IPS-18c (cell line): ENCODE measurements at regions not wholly inside any gene's neighbourhood (a gene's known extent, or its start where the extent isn't known, plus 50 kb on each side); places are given as distances from the start of the nearest gene placed in this dataset.

Experiments
- H3K4me3 ChIP-seq: 2 replicates; pipeline ENCODE4 v1.7.0; 2013; ENCODE audit warnings: low read depth, mild to moderate bottlenecking, low read length, moderate library complexity; ENCODE audit not compliant: insufficient read depth
- H3K9me3 ChIP-seq: one replicate; pipeline ENCODE4 v1.6.1; 2013; ENCODE audit warnings: mild to moderate bottlenecking, low read length, moderate library complexity; ENCODE audit not compliant: control insufficient read depth, insufficient read depth

DNA sequence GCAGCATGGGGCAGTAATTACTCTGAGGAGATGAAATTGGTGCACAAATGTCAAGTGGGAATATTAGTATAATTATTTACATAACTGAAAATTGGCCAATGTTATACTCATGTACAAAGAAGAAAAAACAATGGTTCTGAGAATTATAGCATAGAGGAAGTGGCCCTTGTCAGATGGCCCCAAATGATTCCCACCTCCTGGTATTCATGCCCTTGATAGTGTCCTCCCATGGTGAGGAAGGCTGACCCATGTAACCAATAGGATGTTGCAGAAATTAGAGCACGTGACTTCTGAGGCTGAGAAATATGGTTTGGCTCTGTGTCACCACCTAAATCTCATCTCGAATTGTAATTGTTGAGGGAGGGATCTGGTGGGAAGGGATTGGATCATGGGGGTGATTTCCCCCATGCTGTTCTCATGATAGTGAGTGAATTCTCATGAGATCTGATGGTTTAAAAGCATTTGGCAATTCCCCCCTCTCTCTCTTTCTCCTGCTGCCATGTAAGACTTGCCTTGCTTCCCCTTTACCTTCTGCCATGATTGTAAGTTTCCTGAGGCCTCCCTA lies 368.5 kb downstream of the SHQ1 start:
- no peak overlapping the region for H3K4me3 ChIP-seq
- H3K9me3 ChIP-seq = no peaks in the 10 kb centered on the region

DNA sequence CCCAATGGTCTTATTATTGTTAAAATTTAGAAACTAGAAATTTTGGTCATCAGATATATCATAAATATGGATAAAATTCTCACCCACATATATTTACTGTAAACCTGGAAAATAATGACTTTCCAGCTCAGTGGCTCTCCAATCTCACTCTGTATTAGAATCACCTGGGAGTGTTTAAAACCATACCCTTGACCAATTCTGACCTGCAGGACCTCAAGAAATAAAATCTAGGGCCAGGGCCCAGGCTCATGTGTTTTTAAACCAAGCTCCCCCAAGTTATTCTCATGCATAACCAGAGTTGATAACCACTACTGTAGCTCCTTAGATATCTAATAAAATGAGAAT lies 372.1 kb downstream of the SHQ1 start:
- no peak overlapping the region for H3K4me3 ChIP-seq
- H3K9me3 ChIP-seq = no peaks in the 10 kb centered on the region

DNA sequence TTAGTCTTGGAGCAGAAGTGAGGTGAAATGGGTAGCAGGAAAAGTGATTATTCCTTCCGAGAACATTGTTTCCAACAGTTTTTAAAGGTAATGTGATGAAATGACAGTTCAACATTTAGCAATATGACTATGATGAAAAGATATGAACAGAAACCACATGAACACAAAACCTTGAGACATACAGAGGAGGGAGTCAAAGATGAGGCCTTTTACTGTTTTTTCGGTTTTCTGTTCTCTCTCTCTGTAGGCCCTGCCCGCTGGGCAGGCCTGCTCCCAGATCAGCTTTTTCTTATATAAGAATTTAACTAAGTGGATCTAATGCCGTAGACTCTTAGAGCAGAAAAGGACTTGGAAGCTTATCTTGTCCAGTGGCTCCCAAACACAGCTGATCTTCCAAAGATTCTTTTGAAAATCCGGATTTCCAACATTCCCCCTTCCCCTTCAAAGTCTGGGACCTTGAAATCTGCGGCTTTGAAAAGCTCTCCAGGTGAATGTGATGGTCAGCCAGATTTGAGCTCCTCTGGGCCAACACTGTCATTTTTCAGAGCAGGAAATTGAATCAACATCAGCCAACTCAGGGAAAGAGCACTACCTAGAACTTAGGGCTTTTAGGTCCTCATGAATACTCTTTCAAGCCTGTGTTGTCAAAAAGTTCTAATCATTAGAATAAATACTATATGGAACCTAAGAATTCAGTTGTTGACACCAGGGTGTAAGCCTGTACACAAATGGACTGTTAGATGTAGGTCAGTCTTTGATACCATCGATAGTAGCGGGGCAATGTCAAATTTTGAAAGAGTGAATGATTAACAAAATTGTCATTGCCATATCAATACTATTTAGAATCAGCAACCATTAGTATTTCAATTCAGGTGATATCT lies 372.7 kb downstream of the SHQ1 start:
- no peaks in the 10 kb centered on the region for H3K9me3 ChIP-seq
- H3K4me3 ChIP-seq = no peak overlapping the region

DNA sequence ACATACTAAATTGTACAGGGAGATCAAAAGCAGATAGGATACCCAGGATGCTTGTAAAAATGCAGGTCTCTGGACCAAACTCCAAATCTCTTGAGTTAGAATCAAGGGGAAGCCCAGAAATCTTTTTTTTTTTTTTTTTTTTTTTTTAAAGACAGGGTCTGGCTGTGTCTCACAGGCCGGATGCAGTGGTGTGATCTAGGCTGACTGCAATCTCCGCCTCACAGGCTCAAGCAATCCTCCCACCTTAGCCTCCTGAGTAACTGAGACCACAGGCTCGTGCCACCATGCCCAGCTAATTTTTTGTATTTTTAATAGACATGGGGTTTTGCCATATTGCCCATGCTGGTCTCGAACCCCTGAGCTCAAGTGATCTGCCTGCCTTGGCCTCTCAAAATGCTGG lies 373.5 kb downstream of the SHQ1 start:
- Histone ChIP-seq H3K9me3 (no peaks in the 10 kb centered on the region), H3K4me3 (no peak overlapping the region)

DNA sequence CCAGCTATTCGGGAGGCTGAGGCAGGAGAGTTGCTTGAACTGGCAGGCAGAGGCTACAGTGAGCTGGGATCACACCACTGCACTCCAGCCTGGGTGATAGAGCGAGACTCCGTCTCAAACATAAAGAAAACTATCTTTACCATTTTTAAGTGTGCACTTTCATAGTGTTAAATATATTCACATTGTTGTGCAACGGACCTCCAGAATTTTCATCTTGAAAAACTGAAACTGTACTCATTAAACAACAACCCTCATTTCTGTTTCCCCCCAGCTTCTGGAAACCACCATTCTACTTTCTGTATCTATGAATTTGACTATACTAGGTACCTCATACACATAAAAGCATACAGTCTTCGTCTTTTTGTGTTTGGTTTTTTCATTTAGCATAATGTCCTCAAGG lies 375.1 kb downstream of the SHQ1 start:
- no peak overlapping the region for H3K4me3 ChIP-seq

DNA sequence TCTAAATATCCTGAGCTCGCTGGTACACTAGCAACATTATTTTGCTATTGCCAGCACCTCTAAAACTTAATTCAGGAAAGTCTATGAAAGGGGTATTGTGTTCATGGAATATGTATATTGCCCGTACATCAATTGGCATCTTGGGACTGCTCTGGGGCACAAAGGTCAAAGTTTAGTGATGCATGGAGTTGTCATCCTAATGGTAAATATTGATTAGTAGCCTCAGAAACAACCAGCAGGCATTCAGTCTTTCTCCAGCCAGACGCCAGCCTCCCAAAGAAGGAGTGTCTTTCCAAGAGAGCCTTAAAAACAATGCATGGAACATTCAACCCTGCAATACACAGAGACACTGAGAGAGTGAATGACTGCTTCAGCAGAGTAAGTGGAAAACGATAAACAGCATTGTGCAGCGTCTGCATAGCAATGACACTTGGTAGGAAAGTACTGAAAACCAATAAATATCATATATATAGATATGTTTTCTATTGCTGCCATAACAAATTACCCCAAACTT lies 377.3 kb downstream of the SHQ1 start:
- peaks cover 5% of the 10 kb centered on the region for H3K9me3 ChIP-seq

More for the DNA sequence above, 375.1 kb downstream of the SHQ1 start:
- no peaks in the 10 kb centered on the region for H3K9me3 ChIP-seq

DNA sequence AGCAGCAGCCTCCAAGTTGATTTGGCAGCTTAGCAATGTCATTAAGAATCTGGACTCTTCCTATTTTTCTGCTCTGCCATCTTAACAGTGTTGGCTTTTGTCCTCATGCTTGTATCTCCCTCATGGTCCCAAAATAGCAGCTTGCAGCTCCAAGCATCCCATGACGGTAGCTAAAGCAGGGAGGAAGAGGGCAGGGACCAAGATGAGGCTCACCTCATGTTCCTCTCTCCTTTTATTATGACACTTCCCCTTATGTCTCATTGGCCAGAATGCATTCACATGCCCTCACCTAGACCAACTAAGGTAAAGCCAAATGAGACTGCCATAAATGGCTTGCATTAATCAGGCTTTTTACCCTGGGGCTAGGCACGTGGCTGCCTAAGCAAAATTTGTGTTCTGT lies 382.4 kb downstream of the SHQ1 start:
- Histone ChIP-seq H3K9me3 (peaks cover 5% of the 10 kb centered on the region), H3K4me3 (no peak overlapping the region)

More for the DNA sequence above, 377.3 kb downstream of the SHQ1 start:
- no peak overlapping the region for H3K4me3 ChIP-seq

DNA sequence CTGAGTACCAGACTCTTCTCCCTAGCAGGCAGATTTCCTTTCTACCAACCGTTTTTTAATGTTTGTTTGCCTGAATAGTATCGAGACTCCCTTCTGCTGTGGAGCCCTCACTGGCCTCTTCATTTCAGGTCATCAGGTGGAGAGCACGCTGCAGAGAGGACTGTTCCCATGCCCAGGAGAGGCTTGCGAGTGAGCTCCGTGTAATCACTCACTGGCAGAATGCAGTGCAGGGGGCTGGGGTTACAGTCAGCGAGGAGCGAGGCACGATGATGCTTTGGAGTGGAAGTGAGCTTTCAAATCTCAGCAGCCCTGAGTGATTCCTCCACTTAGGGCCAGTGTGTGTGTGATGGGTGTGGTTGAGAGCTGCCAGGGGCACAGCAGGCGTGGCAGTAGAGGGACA lies 385.2 kb downstream of the SHQ1 start:
- Histone ChIP-seq H3K9me3 (peaks cover 5% of the 10 kb centered on the region), H3K4me3 (no peak overlapping the region)

DNA sequence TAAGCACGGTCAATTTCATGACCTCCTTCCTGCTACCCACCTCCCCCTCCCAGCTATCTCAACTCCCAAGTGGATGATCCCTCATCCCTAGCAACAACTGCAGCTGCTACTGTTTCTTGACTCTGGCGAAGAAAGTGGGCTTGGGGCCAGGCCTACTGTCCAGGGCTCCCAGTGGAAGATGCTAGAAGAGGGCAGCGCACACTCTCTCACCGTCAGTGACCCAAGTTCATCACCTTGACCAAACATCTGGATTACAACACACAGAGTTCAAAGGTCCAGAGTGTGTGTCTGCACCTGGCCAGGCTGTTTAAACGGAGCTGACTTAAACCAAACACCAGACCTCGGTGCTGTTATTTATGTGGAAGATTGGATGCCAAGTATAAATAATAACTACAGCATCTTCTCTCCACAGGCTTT lies 385.6 kb downstream of the SHQ1 start:
- no peak overlapping the region for H3K4me3 ChIP-seq
- peaks cover 5% of the 10 kb centered on the region for H3K9me3 ChIP-seq

DNA sequence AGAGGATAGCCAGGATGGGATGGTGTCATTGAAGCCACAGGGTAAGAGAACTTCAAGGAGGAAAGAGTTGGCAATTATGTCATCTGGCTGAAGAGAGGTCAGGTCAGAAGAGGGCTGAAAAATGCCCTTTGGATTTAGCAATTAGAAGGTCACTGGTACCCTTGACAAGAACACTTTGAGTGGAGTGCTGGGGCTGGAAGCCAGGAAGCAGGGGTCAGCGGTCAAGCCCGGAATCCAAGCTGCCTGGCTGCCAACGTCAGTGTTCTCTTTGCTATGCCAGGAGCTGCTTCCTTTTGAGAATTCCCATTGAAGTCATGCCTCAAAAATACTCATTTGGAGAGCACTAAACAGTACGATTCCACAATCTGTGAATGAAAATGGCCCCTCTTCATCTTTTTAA lies 386.5 kb downstream of the SHQ1 start:
- Histone ChIP-seq H3K9me3 (peaks cover under 1% of the 10 kb centered on the region), H3K4me3 (no peak overlapping the region)

DNA sequence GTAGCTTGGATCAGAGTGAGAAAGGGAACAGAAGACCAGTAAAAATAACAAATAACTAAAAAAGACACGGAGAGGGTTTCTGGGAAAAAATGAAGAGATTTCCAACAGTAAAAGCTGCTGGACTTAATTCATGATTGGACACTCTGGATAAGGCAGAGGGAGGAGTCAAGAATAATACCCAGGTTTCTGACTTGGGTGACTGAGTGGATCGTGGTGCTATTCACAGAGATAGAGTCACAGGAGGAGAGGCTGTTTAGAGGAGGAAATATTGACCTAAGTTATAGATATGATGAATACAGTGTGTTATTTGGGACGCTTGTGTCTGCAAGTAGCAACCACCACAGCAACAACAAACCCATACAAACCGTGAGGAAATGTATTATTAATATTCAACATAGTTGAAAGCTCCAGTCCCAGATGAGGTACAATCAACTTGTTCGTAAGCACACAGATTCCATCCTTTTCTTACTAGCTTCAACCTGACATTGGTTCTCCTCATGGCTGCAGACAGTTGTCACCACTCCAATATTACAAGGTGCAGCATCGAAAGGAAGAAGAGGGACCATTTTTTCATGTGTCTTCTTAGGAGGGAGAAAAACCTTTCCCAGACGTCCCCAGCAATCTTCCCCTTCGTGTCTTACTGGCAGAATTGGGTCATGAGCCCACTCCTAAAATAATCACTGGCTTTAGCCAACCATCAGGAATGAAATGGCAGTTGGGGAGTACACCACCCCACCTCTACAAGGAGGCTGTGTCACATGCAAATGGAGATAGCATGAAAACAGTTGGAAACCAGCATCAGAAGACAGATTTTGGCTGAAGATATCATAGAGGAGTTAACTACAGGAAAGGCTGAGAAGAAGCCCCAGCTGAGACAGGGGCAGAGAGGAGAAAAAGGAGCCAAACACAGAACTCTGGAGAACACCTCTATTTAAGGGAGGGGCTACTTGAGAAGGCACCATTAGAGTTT lies 387.8 kb downstream of the SHQ1 start:
- Histone ChIP-seq H3K4me3 (no peak overlapping the region), H3K9me3 (peaks cover 2% of the 10 kb centered on the region)

DNA sequence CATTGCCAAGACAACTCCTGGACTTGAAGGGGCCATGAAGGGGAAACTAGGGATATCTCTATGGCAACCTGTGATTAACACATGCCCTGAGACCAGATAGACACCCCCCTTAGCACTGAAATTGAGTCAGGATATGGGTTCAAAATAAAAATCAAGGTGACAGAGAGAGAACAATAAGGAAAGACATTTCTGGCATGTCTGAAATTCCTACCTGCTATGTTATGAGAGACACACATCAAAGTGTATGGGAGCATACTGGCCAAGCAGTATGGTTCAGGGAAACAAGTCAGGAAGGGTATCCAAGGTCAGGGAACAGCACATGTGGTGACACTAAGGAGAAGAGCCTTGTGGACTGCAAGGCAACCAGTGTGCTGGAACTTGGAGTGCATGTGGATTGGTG lies 388.7 kb downstream of the SHQ1 start:
- no peak overlapping the region for H3K4me3 ChIP-seq
- peaks cover 2% of the 10 kb centered on the region for H3K9me3 ChIP-seq

DNA sequence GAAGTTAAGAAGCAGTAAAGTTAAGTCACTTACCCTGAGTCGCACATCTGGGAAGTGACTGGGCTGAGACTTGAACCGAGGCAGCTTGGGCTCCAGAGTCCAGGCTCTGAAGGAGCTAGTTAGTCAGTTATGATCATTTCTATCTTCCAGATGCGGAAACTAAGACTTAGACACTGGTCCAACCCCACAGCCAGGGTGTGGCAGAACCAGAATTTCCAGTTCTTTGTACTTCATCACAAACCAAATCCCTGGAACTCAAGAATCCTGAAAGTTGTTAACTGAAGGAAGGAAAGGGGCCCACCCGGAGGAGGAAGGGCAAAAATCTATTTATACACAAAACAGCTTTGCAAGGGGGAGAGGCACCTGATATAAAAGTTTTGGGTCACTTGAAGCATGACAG lies 389.9 kb downstream of the SHQ1 start:
- Histone ChIP-seq H3K9me3 (peaks cover 2% of the 10 kb centered on the region), H3K4me3 (no peak overlapping the region)

DNA sequence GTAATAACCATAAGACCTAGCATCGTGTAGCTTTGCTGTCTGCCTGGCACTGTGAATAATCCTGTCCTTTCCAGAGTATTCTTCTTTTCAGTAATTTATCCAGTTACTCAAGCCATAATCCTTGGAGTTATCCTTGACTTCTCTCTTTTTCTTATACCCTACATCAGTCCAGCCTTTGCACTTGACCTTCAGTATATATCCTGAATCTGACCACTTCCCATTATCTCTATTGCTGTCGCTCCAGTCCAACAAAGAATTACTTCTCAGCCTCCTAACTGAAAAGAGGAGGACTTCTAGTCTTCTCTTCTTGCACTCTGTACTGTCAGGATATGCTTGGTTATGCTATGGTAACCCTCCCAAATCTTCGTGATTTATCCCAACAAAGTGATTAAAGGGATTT lies 393.8 kb downstream of the SHQ1 start:
- Histone ChIP-seq H3K4me3 (no peak overlapping the region), H3K9me3 (peaks cover 4% of the 10 kb centered on the region)

DNA sequence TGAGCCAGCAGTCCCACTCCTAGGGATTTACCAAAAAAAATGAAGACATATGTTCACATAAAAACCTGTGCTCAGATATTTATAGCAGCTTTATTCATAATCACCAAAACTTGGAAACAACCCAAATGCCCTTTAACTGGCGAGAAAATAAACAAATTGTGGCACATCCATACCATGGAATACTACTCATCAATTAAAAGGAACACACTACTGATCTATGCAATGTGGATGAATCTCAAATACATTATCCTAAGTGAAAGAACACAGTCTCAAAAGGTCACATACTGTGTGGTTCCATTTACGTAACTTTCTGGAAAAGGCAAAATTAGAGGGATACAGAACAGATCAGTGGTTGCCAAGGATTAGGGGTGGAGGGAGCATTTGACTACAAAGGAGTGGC lies 394.5 kb downstream of the SHQ1 start:
- Histone ChIP-seq H3K4me3 (no peak overlapping the region), H3K9me3 (peaks cover 4% of the 10 kb centered on the region)

DNA sequence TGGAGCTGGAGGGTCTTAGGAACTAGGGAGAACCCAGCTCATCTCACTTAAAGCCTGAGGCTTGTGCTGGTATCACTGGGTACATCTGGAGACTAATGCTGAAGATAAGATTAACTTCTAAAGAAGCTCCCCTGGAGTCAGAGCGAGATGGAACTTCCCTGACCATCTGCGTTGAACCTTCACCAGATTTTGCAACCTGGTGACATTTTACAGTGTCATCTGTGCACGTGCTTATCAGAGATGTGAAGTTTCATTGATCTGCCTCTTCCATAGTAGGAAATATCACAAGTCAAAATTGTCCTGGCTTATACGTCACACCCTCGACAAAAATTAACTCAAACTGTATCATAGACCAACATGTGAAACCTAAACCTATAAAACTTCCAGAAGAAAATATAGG lies 395.5 kb downstream of the SHQ1 start:
- Histone ChIP-seq H3K9me3 (peaks cover 4% of the 10 kb centered on the region), H3K4me3 (no peak overlapping the region)

DNA sequence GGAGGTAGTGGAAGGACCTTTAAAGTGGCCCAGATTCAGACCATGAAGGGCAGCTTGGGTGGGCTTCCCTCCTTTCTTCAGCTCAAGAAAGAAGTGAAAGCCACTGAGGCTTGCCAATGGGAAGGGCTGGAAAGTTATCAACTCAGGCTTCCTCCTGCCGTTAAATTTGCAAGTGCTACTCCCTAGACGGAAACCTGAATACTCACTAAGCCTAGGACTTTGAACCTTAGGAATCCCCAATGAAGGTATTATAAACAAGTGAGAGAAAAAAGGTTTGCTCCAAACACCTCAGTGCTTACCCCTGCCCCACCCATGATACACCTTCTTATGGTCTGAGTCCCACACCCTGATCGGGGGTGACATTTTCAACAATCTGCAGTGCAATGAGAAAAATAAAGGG lies 396.4 kb downstream of the SHQ1 start:
- peaks cover 4% of the 10 kb centered on the region for H3K9me3 ChIP-seq

More for the DNA sequence above, 396.4 kb downstream of the SHQ1 start:
- H3K4me3 ChIP-seq = no peak overlapping the region
